Fibroblast of pulmonary artery (primary cell): ENCODE measurements at regions not wholly inside any gene's neighbourhood (a gene's known extent, or its start where the extent isn't known, plus 50 kb on each side); places are given as distances from the start of the nearest gene placed in this dataset.
A peak's percentile ranks its signal among the peaks of the same experiment; 100 is the strongest.
"Not testable (repeated sequence)": the region's sequence is repeated elsewhere in the genome, so short reads cannot be mapped to it uniquely, and the experiment has no call there.

Source experiments
- DNase-seq: peaks from one replicate; pipeline ENCODE4 v3.0.0-alpha.2; 2010; ENCODE audit warnings: low read depth
- H3K4me3 ChIP-seq: replicated peaks from 2 replicates; pipeline ENCODE4 v1.5.1; 2011; ENCODE audit warnings: low read depth, mild to moderate bottlenecking, control low read depth, low read length, moderate library complexity
- CTCF ChIP-seq: IDR thresholded peaks from 2 replicates; pipeline ENCODE4 v1.5.1; 2011; ENCODE audit warnings: mild to moderate bottlenecking, control low read depth, low read length, inconsistent platforms; ENCODE audit errors: missing control alignments

DNA sequence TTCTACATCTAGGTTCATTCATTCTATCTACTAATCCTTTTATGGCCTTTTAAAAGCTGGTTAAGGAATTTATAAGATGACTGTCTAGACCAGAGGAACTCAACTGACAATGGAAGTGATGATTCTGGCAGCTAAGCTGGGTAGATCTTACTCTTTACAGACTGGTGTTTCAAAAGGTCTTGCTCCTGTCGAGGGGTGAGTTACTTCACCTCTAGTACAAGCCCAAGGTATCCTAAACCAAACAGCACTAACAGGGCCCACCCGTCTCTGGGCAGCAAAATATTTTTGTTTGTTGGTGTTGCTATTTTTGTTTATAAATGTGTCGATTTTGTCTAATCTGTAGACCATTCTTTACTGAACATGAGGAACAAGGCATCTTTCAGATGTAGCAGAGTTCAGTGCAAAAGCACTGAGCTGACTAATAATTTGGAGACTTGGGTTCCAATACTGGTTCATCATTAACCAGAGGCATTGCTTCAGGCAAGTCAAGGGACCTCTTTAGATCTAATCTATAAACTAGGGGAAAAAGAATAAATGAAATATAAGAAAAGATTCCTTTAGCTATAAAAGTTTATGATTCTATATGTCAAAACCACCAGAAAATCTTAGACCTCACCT lies 90.3 kb upstream of the FRG1 start:
- no peak overlapping the region for H3K4me3 ChIP-seq
- TF ChIP-seq CTCF = no peak
- DNase-seq = no peak

- DNase-seq = no peak
- H3K4me3 ChIP-seq = no peak overlapping the region
- TF ChIP-seq CTCF = no peak
Measured at GRCh38 chr4:189858435-189858834, 82.2 kb upstream of the FRG1 start.

GRCh38 chr4:189861101-189861500 lies 79.6 kb upstream of the FRG1 start:
- no peak for DNase-seq
- no peak for TF ChIP-seq CTCF
- no peak overlapping the region for H3K4me3 ChIP-seq

DNA sequence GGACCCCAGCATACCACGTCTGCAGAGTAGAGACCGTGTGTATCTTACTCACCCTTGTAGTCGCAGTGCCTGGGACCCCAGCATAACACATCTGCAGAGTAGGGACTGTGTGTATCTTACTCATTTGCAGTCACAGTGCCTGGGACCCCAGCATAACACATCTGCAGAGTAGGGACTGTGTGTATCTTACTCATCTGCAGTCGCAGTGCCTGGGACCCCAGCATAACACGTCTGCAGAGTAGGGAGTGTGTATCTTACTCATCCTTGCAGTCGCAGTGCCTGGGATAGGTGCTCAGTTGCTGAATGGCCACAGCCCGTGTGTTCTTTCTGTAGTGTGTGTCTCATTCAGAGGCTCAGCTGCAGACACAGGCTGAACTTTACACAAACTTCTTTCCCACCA lies 71.4 kb upstream of the FRG1 start:
- no peak for DNase-seq
- no peak for TF ChIP-seq CTCF
- no peak overlapping the region for H3K4me3 ChIP-seq

GRCh38 chr4:189870511-189871234 lies 70.0 kb upstream of the FRG1 start:
- no peak for DNase-seq
- TF ChIP-seq CTCF = no peak
- H3K4me3 ChIP-seq = no peak overlapping the region

DNA sequence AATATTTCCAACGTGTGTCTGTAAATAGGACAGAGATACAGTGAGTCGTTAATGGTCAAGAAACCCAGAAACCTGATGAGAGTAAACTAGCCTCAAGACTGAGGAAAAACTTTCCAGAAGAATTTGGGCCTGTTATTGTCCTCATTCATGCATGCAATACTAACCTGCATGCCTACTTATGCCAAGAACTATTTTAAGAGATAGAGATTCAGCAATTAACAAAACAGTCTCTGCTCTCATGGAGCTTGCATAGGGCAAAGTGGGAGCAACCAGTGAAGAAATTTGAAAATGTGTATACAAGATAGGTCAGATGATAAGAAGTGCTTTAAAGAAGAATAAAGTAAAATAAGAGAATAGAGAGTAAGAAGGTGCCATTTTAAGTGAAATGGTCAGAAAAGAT lies 66.1 kb upstream of the FRG1 start:
- H3K4me3 ChIP-seq = no peak overlapping the region
- DNase-seq = no peak
- no peak for TF ChIP-seq CTCF

DNA sequence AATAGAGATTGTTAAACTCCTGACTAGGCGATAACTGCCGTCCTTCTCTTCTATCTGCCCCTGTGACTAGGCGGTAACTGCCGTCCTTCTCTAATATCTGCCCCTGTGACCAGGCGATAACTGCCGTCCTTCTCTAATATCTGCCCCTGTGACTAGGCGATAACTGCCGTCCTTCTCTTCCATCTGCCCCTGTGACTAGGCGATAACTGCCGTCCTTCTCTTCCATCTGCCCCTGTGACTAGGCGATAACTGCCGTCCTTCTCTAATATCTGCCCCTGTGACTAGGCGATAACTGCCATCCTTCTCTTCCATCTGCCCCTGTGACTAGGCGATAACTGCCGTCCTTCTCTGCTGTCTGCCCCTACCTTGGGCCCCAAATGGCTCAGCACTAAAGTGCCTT lies 59.5 kb upstream of the FRG1 start:
- H3K4me3 ChIP-seq = not testable (repeated sequence)
- DNase-seq = peak; percentile 3

- not testable (repeated sequence) for DNase-seq, H3K4me3 ChIP-seq
Measured at GRCh38 chr4:189888407-189888806, 52.3 kb upstream of the FRG1 start.
